NCI-H526 treated with DMSO at 0.1 percent for 48 hours (cell line): ENCODE measurements at regions not wholly inside any gene's neighbourhood (a gene's known extent, or its start where the extent isn't known, plus 50 kb on each side); places are given as distances from the start of the nearest gene placed in this dataset.
"Not testable (repeated sequence)": the region's sequence is repeated elsewhere in the genome, so short reads cannot be mapped to it uniquely, and the experiment has no call there.

Experiments
- DNase-seq: peaks from one replicate; lab custom pipeline; 2025; lab: John Stamatoyannopoulos, UW

- DNase-seq = not testable (repeated sequence)
Observed at GRCh38 chr2:131828633-131829455, 301.2 kb downstream of the CCDC74A start.

- not testable (repeated sequence) for DNase-seq
Observed at GRCh38 chr2:131829456-131830241, 302.0 kb downstream of the CCDC74A start.

GRCh38 chr2:131830242-131830945 is 302.7 kb downstream of the CCDC74A start:
- not testable (repeated sequence) for DNase-seq

- not testable (repeated sequence) for DNase-seq
Observed at GRCh38 chr2:131830946-131831310, 303.2 kb downstream of the CCDC74A start.

- not testable (repeated sequence) for DNase-seq
Observed at GRCh38 chr2:131831450-131832208, 303.9 kb downstream of the CCDC74A start.

GRCh38 chr2:131832209-131832780 is 304.6 kb downstream of the CCDC74A start:
- not testable (repeated sequence) for DNase-seq

DNA sequence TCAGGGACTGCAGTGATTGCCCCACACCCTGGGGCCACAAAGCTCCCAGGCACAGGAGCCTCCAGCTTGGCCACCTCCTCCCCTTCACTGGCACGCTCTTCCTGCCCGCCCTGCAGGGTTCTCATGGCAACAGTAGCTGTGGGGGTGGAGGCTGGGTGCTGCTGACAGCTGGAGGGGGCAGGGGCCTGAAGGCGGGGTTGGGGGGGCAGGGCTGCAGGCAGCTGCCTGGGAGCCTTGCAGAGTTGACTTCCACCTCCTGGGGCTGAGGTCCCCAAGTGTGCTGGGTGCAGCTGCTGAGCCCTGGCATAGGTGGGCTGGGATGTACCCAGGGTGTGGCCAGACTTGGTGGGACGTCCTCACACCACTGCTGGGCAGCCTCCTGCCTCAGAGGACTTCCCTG is 305.2 kb downstream of the CCDC74A start:
- DNase-seq = not testable (repeated sequence)

DNA sequence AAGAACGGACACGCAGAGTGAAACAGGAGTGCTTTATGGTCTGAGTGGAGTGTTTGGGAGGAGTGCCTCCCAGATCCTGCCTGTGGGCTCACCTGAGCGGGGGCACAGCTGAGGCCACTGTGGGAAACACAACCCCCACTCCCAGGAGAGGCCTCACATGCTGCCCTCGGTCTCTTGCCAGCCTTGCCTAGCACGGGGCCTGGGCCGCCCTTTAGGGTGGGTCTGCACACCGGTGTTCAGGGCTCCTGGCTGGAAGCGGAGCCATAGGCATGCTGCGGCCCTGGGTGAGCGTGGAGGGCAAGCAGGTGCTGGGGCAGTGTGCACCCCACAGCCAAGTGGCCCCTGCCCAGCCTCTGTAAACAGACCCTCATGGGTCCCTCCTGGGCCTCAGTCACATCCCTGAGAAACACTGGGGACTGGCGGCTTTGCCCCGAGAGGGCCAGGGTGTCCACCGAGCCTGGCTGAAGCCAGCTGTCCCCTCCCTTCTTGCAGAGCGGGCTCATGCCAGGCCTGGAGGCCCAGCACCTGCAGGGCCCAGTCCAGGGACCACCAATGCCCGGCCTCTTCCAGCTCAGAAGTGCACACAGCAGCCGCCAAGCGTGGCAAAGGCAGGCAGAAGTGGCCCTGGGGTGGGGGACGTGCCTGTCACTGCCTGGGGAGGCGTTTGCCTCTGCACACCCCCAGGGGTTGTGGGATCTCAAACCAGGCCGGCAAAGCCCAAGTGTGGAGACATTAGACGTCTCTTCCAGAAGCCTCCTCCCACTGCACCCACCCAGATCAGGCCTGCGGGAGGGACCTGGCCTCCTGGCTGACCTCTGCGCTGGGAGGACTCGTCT is 305.9 kb downstream of the CCDC74A start:
- DNase-seq = not testable (repeated sequence)

DNA sequence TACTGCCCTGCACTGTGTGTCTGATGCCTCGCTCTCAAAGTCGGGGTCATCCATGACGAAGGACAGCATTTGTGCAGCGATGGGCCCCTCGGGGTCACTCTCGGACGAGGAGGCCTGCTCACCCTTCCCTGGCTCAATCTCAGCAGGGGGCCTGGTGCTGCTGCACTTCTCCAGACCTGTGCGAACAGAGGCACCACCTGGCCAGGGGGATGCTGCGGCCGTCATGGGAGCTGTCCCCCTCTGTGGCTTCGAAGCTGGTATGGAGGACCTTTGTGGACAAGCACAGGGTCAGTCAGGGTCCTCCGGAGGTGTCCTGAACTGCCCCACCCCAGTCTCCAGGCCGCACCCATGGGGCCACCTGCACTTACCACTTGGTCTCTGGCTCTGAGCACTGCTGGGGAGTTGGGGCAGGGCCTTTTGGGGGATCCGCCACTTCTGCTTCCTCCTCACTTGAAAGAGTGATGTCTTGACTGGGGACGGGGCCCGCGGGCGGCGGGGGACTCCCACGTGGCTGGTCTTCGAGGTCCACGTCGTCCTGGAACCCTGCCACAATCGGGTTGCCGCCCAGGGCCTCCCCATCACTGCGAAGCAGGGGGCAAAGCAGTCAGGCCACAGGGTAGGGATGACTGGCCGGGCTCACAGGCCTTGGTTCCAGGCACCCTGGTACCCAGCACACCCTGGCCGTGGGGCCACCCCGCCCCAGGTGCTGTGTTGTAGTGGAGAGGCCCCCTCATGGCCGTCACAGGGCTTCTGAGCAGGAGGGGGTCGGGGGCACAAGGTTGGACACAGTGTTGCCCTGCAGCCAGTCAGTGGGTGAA is 306.7 kb downstream of the CCDC74A start:
- not testable (repeated sequence) for DNase-seq

GRCh38 chr2:131835022-131835421 is 307.3 kb downstream of the CCDC74A start:
- not testable (repeated sequence) for DNase-seq

DNA sequence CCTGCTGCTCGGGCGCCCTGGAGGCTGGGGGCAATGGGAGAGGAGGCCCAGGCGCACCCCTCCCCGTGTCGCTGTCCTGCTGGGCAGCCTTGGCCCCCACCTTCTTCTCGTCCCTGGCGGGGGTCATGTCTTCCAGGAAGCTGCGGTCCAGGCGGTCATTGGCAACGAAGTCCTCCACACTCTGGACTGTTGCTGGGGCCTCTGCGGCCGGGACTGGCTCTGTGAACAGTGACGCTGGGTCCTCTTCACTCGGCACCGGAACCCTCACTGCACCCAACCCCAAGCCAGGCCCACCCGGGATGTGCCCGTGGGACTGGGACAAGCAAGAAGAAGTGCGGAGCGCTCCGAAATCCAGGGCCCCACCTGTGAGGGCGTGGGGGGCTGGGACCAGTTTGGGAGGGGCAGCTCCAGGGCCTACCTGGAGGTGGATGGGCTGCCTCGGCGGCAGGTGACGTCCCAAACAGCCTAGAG is 308.0 kb downstream of the CCDC74A start:
- no peak for DNase-seq

GRCh38 chr2:131836116-131836515 is 308.4 kb downstream of the CCDC74A start:
- not testable (repeated sequence) for DNase-seq

DNA sequence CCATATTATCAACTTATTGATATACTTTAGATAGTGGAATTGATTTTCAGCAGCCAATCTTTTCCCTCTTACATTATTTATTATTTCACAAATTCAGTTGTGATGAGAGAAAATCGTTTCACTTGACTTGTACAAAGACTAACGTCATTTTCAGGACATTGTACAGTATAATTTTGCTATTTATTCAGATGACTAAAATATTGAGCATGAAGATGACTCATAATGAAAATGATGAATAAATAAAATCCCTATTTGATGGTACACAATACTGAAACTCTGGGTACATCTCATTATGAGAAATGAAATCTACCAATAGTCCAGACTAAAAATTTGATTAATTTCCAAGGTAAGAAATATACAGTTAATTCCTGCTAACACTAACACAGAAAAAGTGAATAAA is 316.4 kb downstream of the CCDC74A start:
- not testable (repeated sequence) for DNase-seq

GRCh38 chr2:131856202-131856601 is 305.6 kb downstream of the ANKRD30BL start:
- DNase-seq = not testable (repeated sequence)

DNA sequence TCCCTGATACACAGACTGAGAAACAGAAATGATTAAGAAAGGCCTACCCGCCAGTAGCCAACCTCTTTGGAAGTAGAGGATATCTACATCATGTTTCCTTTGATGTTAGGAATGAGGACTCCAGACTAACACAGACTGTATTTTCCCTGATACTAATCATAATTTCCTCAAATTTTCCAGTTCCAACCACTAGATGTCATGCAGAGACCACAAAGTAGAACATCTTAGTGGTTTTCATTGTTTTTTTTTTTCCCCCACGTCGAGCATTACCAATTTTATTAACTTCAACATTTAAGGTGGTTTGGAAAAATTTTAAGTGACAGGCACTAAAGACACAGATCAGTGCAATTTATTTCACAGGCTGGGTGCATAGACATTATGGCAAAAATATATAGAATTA is 303.6 kb downstream of the ANKRD30BL start:
- not testable (repeated sequence) for DNase-seq
